ENCODE measurements at regions not wholly inside any gene's neighbourhood (a gene's known extent, or its start where the extent isn't known, plus 50 kb on each side); places are given as distances from the start of the nearest gene placed in this dataset.

GRCh38 chr18:44175891-44176290 lies 504.8 kb upstream of the SETBP1 start:
- no peak for DNase-seq

DNA sequence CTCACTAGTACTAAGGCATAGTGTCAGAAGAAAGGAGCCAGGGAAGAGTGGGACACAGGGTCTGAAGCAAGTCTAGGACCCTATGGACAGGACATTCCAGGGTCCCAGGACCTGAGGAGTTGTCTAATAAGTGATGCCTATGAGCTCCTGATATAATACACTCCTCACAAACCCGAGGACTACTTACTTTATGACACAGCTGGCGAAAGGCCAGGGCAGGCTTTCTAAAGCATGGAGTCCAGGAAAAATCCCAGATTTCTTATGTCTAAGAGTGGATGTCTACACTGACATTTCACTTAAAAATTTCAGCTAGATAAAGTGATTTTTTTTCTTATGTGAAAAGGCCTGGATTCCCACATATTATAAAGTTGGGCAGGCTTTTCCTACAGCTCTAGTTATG lies 502.2 kb upstream of the SETBP1 start:
- DNase-seq = no peak

DNA sequence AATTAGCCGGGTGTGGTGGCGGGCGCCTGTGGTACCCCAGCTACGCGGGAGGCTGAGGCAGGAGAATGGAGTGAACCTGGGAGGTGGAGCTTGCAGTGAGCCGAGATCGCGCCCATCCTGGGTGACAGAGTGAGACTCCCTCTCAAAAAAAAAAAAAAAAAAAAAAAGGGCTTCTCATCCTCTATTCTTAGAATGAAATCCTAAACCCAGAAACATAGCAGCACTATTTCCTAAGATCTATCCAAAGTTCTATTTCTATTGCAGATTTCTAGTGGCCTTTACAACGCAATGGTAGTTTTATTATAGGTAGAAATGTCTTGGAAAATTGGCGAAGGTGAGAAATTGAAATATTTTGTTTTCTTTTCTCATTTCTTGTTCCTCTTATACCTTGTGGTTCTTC lies 501.0 kb upstream of the SETBP1 start:
- DNase-seq = no peak

DNA sequence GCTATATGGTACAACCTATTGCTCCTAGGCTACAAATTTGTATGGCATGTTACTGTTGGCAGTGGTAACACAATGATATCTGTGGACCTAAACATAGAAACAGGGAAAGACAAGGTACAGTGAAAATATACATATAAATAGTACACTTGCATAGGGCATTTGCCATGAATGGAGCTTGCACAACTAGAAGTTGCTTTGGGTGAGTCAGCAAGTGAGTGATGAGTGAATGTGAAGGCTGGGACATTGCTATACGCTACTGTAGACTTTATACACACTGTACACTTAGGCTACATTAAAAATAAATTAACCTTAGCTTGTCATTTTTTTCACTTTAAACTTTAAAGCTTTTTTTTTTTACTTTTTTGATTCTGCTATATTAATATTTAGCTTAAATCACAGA lies 500.0 kb upstream of the SETBP1 start:
- no peak for DNase-seq

- no peak for DNase-seq
These were observed 498.5 kb upstream of the SETBP1 start for GRCh38 chr18:44181951-44182747.

DNA sequence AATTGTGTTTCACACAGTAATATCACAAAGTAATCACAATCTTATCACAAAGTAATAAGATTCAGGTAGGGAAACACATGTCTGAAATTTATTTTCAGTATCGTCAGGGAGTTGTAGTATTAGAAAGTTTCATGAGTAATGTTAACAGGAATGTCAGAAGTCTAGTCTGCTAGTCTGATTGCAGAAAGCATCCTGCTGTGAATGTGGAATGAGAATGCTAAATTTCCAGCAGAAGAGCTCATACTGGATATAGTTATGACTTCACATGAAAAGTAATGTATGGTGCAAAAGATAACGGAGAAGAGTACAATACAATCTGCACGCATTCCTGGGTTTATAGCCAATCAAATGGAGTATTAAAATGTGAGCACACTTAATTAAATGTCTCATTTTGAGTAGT lies 494.7 kb upstream of the SETBP1 start:
- DNase-seq = no peak

- no peak for DNase-seq
These were observed 493.6 kb upstream of the SETBP1 start for GRCh38 chr18:44187090-44187489.

DNA sequence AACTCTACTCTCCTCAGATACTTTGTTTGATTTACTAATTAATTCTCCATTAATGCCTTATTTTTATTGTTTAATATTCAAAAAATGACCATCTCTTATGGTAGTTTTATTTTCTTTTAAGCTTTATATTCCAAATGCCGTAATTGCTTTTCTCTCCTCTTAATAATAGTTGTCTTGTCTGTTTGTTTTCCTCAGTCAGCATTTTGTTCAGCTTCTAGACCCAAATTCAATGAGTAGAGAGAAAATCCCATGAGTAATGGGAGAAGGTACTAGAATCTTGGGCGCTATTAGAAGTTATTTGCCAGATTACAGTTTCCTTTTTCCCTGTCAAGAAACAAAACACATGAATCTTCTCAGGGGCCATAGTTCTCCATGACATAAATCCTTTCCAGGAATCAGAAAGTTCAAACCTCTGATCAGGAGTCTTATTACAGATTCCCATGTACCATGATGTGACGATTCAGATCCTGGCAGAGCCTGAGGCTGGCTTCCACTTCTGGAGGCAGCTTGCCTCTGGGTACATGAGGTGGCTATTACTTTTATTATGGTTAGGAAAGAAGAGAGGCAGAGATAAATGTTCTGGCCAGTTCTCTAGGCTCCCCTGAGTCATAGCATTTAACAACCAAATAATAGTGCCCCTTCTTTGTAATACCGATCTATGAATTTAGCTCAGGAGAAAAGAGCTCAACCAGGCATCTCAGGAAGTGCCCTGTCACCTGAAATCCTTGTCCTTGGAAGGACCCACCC lies 485.1 kb upstream of the SETBP1 start:
- DNase-seq = no peak

GRCh38 chr18:44197832-44198611 lies 482.7 kb upstream of the SETBP1 start:
- no peak for DNase-seq

GRCh38 chr18:44198612-44199284 lies 481.9 kb upstream of the SETBP1 start:
- no peak for DNase-seq

GRCh38 chr18:44213293-44213692 lies 467.4 kb upstream of the SETBP1 start:
- no peak for DNase-seq

DNA sequence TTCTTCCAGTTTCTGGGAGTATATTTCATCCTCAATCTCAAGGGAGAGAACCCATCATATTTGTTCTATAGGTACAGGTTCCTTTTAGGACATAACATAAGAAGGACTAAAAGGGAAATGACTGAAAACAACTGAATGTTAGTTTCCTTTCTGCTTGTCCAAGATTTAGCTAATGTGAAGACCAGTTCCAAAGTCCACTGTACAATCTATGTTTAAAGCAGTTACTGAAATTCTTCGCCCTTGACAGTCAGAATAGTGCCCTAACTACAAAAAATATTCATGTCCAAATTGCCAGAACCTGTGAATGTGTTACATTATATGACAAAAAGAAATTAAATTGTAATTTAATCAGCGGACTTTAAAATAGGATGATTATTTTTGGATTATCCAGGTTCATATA lies 466.3 kb upstream of the SETBP1 start:
- DNase-seq = no peak

DNA sequence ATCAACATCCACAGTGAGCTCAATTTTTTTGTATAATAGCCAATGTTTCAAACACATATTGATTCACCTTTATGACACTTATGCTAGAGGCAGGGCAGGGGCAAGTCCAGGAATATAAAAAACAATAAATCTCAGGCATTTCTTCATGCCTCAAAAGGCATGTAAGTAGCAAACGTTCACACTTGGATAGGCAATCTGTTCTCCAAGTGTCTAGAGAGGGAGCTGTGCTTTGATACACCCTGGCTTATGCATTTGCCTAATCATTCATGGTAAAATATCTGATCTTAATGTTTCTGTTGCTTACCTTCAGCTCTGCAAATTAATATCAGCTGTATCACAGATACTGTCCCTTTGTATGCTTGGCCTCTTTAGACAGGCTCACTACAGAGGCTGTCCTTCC lies 464.5 kb upstream of the SETBP1 start:
- no peak for DNase-seq

DNA sequence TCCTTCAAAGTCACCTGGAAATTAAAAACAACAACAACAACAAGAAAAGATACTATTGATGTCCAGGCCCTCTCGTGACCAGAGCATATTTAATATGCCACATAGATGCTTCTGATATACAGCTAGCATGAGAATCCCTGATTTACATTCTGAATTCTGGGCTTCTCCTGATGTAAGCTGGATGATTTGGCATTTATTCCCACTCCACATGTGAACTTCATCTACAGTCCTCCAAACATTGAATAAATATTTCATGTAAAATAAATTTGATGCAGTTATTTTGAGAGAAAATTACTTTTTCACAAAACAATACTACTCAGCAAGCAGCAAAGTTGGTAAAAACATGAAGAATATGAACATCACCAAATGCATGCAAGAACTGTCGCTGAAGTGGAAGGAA lies 453.2 kb upstream of the SETBP1 start:
- DNase-seq = no peak

DNA sequence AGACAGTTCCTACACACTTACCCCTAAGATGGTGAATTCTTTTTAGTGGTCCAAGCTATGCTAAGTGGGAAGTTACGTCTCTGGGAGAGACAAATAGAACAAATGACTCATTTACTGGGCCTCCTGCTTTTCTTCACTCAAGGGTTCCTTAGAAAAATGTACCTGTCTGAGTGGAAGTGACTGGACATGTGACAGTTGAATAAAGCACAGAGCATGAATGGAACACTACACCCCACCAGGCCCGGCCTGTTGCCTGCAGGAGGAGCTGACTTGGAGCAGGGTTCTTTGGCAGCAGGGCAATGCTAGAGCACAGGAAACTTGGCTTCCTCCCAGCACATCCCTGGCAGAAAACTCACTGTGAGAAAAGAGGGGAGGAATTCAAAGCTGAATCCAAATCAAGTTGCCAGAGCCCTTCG lies 451.0 kb upstream of the SETBP1 start:
- DNase-seq = no peak

DNA sequence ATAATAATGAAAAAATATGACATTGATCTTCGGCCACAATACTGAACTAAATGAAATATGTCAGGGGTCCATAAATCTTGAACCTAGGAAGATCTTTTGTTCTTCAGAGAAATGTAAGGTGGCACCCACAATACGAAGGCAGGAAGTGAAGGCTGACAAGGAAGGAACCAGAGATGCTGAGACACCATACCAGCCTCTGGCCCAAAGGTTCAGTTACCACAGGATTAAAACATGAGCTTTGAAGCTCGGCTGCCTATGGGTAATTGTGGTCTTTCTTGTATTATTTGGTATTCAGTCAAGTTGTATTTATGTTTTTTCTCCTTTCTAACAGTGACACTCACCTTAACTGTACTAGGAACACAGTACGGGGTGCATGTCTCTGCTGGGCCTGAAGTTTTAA lies 448.8 kb upstream of the SETBP1 start:
- no peak for DNase-seq

DNA sequence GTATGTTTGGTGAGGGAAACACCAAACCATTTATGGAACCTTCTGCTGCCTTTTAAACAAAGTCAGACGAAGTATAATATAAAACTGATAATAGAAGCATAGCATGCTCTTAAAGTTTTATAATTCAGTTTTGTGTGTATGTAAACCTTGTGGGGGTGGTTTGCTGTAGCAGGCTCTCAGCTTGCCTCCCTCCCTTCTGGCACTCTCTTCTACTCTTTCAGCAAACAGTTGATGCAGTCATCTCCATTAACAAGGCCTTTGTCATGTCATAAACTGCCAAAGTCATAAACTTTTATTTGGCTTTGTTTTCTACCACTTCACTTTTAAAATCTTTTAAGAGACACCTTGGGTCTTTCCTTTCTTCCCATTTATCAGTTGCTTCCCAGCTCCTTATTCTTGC lies 448.2 kb upstream of the SETBP1 start:
- DNase-seq = no peak

DNA sequence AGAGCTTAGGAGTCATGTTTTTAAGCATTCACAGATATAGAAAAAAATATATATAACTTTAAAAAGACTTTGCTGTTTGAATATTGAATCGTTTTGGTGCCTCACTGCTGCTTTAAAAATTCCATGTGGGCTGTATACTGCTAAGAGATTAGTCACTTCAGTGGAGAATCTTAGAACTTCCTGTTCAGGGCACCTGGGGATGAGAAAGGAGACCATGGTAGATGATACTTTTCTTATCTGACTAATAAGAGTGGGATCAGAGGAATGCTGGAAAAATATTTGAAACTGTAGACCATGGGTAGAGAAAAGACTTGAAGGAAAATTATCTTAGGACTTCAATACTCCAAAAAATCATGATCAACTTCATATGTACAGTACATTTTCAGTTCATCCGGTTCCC lies 442.2 kb upstream of the SETBP1 start:
- no peak for DNase-seq

DNA sequence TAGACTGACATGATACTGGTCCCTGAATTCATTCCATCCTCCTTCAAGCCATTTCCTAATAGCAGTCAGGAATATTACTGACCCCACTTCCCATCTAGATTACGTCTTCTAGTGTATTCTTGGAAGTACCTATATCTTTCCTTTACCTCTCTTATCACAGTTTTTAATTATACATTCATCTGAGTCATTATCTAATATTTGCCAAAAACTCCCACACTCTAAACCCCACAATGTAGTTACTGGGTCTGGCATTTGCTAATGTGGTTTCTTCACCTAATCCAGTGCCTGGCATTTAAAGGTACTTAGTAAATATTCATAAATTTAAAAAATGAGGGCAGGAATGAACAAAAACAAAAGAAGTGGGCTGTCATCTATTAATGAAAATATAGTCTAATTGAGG lies 441.8 kb upstream of the SETBP1 start:
- no peak for DNase-seq

- DNase-seq = no peak
These were observed 439.7 kb upstream of the SETBP1 start for GRCh38 chr18:44241020-44241419.

GRCh38 chr18:44245019-44245418 lies 435.7 kb upstream of the SETBP1 start:
- DNase-seq = no peak

DNA sequence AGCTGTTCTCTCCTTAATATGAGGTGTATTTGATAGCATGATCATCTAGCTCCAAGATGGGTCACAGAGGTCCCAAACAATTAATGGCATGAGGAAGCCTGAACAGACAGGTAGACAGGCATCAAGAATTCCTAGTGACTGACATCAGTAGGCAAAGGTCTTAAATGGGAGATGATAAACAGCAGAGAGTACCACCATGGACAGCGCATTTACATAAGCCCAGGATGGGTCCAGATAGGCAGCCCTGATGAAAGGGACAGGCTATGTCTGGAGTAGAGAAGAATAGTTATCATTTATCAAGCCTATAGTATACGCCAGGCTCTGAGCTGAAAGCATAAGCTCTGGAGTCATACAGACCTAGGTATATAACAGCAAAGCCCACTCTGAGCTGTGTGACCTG lies 434.7 kb upstream of the SETBP1 start:
- DNase-seq = no peak

DNA sequence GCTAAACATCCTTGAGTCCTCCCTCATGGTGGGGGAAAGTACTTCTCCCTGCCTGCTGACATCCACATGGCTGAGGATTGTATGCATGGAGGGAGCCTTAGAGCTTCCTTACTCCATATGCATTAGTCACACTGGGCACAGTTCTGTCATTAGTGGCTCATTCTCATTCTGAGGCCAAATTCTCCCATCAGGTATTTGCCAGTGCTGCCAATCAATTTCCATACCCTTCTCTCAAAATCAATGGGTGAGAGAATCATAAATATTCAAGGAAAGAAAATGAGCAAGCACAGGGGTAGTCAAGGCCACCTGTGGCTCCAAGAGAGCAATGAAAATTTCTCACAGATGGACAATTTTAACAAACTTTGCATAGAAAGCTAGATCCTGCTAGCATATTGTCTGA lies 422.6 kb upstream of the SETBP1 start:
- no peak for DNase-seq
